ENCODE measurements at regions not wholly inside any gene's neighbourhood (a gene's known extent, or its start where the extent isn't known, plus 50 kb on each side); places are given as distances from the start of the nearest gene placed in this dataset.

DNA sequence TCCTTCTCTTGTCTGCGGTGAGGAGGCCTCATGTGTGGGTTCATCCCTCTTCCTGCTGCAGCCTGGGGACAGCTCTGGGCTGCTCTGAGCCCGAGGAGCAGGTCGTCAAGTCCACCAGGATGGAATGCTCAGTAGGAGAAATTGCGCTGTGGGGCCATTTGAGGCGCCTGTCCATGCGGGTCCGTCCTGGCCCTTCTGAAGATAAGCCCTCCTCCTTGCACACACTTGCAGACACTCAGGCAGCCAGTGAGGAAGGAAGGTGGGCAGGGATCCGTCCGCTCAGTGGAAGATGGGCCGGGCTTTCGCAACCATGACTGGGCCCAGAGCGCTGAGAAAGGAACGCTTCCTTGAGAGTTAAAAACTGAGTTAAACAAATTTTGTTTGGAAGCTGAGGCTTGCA lies 356.8 kb downstream of the GLRX3 start:
- H2AK9ac ChIP-seq (replicated peaks; ENCODE audit: low read depth, low read length, poor library complexity), result no peak overlapping the region
- WGBS, 2 experiments (ENCODE audit: extremely low coverage in 2 of 2, insufficient read length in 1 of 2), result 95% methylated on average over 4 of the region's 13 CpGs; no CpG with 5 or more reads in 1 of the 2 experiments
- H2BK120ac ChIP-seq (ENCODE audit: low read depth, low read length), result no peak overlapping the region
- dilution Hi-C loops (cut with HindIII; ENCODE audit: low sequenced_read_pairs, unreplicated experiment), result no loop called here
- H2AFZ ChIP-seq (replicated peaks; ENCODE audit: low read length, poor library complexity), result no peak overlapping the region
- H3K4ac ChIP-seq (ENCODE audit: low read depth, low read length), result no peak overlapping the region
- no peak overlapping the region for H3K14ac ChIP-seq (replicated peaks; ENCODE audit: low read depth, low read length)
- H3K18ac ChIP-seq (ENCODE audit: low read depth, low read length), result no peak overlapping the region
- no peaks in the 10 kb centered on the region for H3K79me1 ChIP-seq (ENCODE audit: low read depth in 1 of 2, low read length in 2 of 2)
- no peaks in the 10 kb centered on the region for H4K20me1 ChIP-seq (ENCODE audit: insufficient read depth, low read length)
- ChIA-PET POLR2A (ENCODE audit: unreplicated experiment) (no interaction called here), CTCF (no interaction called here)
- no peak overlapping the region for H3K56ac ChIP-seq (ENCODE audit: extremely low read depth, insufficient read depth, low read length)
- no peaks in the 10 kb centered on the region for H3K9me1 ChIP-seq (ENCODE audit: insufficient read depth, low read length)
- H4K5ac ChIP-seq (ENCODE audit: low read depth, low read length), result no peak overlapping the region
- no peak overlapping the region for H2BK15ac ChIP-seq (ENCODE audit: low read depth, low read length)
- intact Hi-C loops (cut with micrococcal nuclease), result no loop called here
- no peak overlapping the region for H2BK20ac ChIP-seq (ENCODE audit: low read depth, low read length)
- H3K9ac ChIP-seq (ENCODE audit: low read depth, low read length), result no peak overlapping the region
- no peak overlapping the region for H3K27ac ChIP-seq (ENCODE audit: insufficient read depth, low read length)
- H3K27me3 ChIP-seq (ENCODE audit: control insufficient read depth, insufficient read depth, low read length), result no peaks in the 10 kb centered on the region
- in situ Hi-C loops (cut with MboI; ENCODE audit: low sequenced_read_pairs), result no loop called here
- no peak overlapping the region for H4K91ac ChIP-seq (ENCODE audit: insufficient read depth, low read depth, low read length)
- no peaks in the 10 kb centered on the region for H3K4me1 ChIP-seq (ENCODE audit: control insufficient read depth, insufficient read depth, low read length)
- DNase-seq (no peak), ATAC-seq (ENCODE audit: low read depth) (no peak)
- no peak for TF ChIP-seq CHD1 (IDR thresholded peaks at IDR 0.05; ENCODE audit: low read depth, low read length)
- no peak for TF ChIP-seq POLR2A (IDR thresholded peaks at IDR 0.05; ENCODE audit: low read depth, low read length)
- TF ChIP-seq, protein P1, sequence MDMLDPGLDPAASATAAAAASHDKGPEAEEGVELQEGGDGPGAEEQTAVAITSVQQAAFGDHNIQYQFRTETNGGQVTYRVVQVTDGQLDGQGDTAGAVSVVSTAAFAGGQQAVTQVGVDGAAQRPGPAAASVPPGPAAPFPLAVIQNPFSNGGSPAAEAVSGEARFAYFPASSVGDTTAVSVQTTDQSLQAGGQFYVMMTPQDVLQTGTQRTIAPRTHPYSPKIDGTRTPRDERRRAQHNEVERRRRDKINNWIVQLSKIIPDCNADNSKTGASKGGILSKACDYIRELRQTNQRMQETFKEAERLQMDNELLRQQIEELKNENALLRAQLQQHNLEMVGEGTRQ (IDR thresholded peaks at IDR 0.05; ENCODE audit: low read depth, low read length), result no peak
- TF ChIP-seq, protein P2, sequence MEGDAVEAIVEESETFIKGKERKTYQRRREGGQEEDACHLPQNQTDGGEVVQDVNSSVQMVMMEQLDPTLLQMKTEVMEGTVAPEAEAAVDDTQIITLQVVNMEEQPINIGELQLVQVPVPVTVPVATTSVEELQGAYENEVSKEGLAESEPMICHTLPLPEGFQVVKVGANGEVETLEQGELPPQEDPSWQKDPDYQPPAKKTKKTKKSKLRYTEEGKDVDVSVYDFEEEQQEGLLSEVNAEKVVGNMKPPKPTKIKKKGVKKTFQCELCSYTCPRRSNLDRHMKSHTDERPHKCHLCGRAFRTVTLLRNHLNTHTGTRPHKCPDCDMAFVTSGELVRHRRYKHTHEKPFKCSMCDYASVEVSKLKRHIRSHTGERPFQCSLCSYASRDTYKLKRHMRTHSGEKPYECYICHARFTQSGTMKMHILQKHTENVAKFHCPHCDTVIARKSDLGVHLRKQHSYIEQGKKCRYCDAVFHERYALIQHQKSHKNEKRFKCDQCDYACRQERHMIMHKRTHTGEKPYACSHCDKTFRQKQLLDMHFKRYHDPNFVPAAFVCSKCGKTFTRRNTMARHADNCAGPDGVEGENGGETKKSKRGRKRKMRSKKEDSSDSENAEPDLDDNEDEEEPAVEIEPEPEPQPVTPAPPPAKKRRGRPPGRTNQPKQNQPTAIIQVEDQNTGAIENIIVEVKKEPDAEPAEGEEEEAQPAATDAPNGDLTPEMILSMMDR (conservative IDR thresholded peaks at IDR 0.05; ENCODE audit: low read depth, low read length), result no peak
- TF ChIP-seq, protein P3, sequence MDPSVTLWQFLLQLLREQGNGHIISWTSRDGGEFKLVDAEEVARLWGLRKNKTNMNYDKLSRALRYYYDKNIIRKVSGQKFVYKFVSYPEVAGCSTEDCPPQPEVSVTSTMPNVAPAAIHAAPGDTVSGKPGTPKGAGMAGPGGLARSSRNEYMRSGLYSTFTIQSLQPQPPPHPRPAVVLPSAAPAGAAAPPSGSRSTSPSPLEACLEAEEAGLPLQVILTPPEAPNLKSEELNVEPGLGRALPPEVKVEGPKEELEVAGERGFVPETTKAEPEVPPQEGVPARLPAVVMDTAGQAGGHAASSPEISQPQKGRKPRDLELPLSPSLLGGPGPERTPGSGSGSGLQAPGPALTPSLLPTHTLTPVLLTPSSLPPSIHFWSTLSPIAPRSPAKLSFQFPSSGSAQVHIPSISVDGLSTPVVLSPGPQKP (IDR thresholded peaks at IDR 0.05; ENCODE audit: borderline replicate concordance, low read depth, low read length), result no peak
- TF ChIP-seq RAD21 (IDR thresholded peaks at IDR 0.05; ENCODE audit: low read length), result no peak
- TF ChIP-seq MXI1 (IDR thresholded peaks at IDR 0.05; ENCODE audit: borderline replicate concordance, low read depth, low read length), result no peak
- no peak for TF ChIP-seq RFX5 (IDR thresholded peaks at IDR 0.05; ENCODE audit: low read depth, low read length)
- no peak for TF ChIP-seq SMC3 (IDR thresholded peaks at IDR 0.05; ENCODE audit: low read depth, low read length)
- TF ChIP-seq NFE2L2 (IDR thresholded peaks at IDR 0.05; ENCODE audit: low read depth, low read length), result no peak
- no peak for TF ChIP-seq MAZ (IDR thresholded peaks at IDR 0.05; ENCODE audit: borderline replicate concordance, low read depth, low read length)
- no peak for TF ChIP-seq MAFK (IDR thresholded peaks at IDR 0.05; ENCODE audit: low read depth, low read length)
- TF ChIP-seq BHLHE40 (IDR thresholded peaks at IDR 0.05; ENCODE audit: low read depth, low read length), result no peak
- no peak for TF ChIP-seq CEBPB (IDR thresholded peaks at IDR 0.05; ENCODE audit: low read depth, low read length)
- no peak for TF ChIP-seq RCOR1 (IDR thresholded peaks at IDR 0.05; ENCODE audit: insufficient replicate concordance, low read length)
- H3K9me3 ChIP-seq (ENCODE audit: control insufficient read depth, insufficient read depth, low read length), result peaks cover 44% of the 10 kb centered on the region
- no peak overlapping the region for H3K23ac ChIP-seq (ENCODE audit: low read depth, low read length)
- H3K4me3 ChIP-seq (ENCODE audit: insufficient read depth, low read depth, low read length), result no peak overlapping the region
- BruUV-seq (replicated peaks), result no TSS peak
- H3K36me3 ChIP-seq (ENCODE audit: control insufficient read depth, insufficient read depth, low read length), result no peaks in the 10 kb centered on the region
- no peak overlapping the region for H2BK5ac ChIP-seq (ENCODE audit: low read depth, low read length, poor library complexity, severe bottlenecking)
- no peak overlapping the region for H3K4me2 ChIP-seq (ENCODE audit: low read depth, low read length)
- H2AK5ac ChIP-seq (ENCODE audit: low read depth, low read length), result no peak overlapping the region
- no peak overlapping the region for H4K8ac ChIP-seq (ENCODE audit: low read depth in 2 of 2, low read length in 2 of 2)
